Activated CD8-positive, alpha-beta memory T cell treated with anti-CD3 and anti-CD28 coated beads for 1 hour (primary cell): ENCODE measurements at regions not wholly inside any gene's neighbourhood (a gene's known extent, or its start where the extent isn't known, plus 50 kb on each side); places are given as distances from the start of the nearest gene placed in this dataset.

Source experiments
- DNase-seq, 2 donors: peaks; one replicate each; pipeline ENCODE4 v3.0.0-alpha.2; 2020; ENCODE audit warnings: low read depth in 1 of 2; ENCODE audit errors: extremely low read depth in 1 of 2

DNA sequence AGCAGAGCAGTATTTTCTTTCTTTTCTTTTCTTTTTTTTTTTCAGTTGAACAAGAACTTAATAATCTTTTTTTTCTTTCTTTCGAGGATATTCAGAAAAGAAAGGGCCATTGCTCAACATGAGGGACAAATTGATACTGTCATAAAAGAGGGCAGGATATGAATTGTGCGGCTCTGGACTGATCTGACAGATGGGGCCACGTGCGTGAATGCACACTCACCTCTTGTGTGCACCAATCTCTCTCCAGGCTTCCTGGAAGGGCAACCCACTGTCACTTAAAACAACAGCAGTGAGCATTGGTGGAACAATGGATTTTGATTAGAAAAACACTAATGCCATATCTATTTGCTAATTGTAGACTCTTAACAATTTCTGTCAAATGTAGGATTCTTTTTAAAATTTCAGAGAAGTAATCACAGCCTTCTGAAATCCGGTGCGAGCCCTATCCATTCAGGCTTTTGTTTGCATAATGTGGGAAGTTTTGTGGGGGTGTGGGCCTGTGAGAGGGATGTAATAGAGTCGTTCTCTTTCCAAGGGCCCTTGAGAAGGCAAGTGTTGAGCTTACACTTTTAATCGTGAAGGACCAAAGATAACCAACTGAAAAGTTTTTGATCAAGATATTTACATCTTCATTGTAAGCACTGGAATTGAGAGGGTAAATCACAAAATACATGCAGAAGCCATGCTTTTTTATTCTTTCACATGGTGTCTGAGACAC, 298.8 kb downstream of the SP3 start:
- no peak for DNase-seq

DNA sequence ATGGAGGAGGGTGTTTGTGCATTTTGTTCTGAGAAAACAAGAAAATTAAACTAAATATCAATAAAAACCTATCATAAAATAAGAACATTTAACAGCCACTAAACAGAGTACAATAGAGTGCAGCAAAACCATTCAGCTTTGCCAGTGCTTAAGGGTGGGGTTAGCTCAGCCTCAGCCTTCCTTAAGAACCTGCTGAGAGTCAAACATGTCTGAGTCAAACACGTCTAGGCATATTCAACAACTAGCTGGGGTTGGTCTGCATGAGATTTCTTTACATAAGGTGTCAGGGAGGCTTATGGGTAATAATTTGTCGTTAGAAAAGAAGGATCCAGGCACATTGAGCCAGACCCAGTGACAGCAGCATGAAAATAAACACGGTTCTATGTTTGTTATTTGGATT, 298.2 kb downstream of the SP3 start:
- DNase-seq = no peak

DNA sequence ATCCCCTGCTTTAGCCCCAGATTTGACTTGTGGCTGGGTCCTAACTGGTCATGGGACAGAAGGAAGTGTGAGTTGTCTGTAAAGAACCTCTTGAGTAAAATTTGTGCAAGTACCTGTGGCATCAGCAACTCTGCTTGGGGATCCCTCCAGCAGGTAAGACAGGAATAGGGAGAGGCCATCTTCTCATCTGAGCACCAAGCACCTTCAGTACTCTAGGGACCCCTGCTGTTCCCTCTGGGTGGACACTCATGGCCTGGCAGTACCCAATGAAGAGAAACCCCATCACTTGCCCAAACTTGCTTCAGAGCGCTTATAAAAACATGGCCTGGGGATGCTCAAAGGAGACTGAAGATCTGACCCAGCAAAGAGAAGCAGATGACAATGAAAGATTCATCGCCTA, 297.8 kb downstream of the SP3 start:
- DNase-seq = no peak

DNA sequence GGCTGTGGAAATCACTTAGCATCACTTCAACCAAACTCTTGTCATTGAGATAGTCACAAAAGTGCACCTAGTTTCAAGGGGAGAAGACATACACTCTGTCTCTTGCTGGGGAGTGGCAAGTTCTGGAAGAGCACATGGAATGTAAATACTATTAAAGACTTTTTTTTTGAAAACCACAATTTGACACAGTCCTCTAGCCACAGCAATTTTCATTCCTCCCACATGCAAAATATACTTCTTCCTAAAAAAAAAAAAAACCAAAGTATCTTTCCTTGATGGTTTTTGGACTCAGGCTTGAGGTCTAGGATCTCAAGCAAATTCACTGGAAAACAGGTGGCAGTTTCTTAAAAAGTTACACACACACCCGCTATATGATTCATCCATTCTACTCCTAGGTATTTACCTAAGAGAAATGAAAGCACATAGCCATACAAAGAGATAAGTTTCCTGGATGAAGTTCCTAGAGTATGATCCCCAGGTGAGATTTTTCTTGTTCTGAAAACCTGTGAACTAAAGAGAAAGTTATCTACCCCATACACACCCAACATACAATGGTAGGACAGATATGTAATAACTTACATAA, 295.8 kb downstream of the SP3 start:
- no peak for DNase-seq

DNA sequence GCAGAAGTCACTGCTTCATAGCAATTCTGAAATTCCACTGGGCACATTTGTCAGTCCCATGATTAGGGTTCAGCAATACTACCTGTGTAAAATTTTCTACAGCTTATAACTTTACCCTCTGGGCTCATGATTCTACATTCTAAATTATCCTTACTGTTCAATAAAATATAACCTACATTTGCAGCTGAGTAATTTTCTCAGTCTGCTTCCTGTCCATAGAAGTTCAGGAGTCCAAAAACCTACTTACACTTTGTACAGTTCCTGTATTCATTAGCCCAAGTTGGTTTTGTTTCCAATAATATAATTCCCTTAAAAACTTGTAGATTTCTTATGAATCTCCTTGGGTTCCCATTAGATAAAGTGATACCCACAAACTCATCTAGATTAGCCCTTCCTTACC, 295.3 kb downstream of the SP3 start:
- no peak for DNase-seq

GRCh38 chr2:173672573-173673340, 292.4 kb downstream of the SP3 start:
- DNase-seq = no peak

DNA sequence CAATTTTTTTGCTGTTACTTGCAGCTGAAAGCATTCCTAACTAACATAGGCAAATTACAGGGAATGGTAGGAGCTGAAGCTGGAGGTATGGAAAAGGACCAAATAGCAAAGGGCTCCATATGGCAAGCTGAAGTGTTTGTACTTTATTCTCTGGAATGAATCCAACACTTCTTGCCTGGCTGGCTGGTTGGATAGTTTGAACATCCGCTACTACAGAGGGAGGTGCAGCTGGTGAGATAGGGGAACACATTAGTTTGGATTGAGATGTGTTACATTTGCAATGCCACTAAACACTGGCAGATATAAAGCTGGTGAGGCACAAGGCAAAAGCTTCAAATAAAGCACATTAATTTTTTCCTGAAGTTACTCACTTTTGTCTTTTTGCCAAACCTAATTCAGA, 291.5 kb downstream of the SP3 start:
- no peak for DNase-seq

DNA sequence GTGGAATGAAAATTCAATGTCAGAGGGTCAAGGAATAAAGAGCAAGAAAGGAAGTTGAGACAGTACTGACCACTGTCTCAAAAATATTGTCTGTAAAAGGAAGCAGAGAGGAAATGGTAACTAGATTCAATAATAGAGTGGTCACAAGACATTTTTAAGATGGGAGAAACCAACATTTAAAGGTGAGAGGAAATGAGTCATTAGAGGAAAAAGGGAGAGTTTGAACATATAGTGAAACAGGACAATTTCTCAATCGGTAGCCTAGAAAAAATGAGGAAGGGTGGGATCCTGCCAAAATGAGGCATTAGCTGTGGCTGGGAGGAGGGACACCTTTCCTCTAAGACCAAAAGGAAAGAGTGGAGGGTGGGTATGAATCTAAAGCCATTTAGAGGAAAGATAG, 288.5 kb downstream of the SP3 start:
- DNase-seq = no peak

- no peak for DNase-seq
These were observed 287.0 kb downstream of the SP3 start for GRCh38 chr2:173678186-173678585.

- DNase-seq = no peak
These were observed 284.6 kb downstream of the SP3 start for GRCh38 chr2:173680574-173680973.

DNA sequence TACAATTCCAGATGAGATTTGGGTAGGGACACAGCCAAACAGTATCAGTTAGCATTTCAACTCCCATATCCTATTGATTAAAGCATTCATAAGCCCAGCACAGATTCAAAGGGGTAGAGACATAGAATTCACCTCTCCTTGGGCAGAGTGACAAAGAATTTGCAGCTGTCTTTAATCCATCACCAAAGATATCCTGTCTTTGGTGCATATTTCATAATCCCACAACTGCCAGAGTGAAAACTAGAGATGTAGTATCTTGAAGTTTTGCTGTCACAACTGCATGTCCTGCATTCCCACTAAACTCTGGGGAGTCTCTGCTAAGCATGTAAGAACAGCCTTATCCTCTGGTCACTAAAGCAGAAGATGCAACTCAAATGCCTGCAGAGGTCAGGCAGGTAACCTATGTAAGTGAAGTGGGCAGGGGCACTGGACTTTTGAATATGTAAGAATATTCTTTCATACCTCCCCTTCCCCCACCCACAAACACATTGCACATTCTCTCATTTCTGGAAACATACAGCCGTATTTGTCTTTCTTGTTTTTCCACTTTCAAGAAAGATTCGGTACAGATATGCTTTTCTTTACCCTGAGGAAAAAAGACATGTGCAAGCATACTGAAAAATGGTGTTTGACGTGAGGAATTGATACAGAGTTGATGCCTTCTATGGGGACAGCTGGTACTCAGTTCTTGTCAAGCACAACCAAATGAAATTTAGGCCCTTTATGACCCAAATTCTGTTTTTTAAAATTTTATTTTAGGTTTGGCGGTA, 283.1 kb downstream of the SP3 start:
- DNase-seq = no peak

DNA sequence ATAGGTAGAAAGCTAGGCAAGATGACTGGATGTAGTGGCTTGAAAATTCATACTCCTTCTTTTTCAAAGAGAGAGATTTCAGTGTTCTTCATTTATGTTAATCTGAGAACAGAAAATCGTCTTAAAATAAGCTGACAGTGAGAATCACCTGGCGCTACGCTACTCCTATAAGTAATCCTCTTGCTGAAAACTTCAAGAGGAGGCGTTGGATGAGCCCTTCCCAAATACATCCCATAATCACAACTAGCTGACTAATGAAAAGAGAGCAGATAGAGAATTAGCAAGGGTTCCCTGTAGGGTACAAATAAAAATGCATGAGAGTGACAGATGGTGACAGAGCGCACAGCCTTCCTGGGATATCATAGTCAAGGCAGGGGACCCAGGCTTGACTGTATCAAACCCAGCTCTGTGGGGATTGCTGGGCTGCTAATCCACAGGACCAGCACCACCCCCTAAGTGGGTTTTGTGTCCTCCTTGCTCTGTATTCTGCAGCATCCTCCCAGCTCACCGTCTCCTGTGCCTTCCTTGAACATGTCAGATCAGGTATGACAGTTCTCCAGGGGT, 280.2 kb downstream of the SP3 start:
- no peak for DNase-seq

GRCh38 chr2:173690349-173690748, 274.8 kb downstream of the SP3 start:
- DNase-seq = no peak

- DNase-seq = no peak
These were observed 273.1 kb downstream of the SP3 start for GRCh38 chr2:173692068-173692467.

DNA sequence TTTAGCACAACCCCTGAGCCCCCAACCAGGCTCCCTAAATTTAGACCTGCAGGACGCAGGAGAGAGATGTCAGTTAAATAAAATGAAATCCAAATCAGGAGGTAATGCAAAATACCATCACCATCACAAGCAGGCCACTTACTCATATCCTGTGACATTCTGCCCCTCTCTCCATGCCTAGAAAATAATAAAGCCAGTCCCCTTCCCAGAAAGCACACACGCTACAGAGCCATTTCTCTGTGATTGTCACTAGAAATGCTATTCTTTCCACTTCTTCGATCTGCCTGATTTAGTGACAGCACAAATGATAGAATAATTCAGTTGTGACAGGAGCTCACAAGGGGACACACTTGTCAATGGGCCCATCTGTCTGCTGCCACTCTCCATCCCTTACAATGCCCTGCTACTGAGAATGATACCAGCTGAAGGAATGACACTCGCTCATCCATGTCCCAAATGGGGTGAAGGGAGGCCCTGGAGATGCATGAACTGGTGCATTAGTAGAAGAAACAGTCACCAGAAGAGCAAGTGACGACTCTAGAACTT, 272.1 kb downstream of the SP3 start:
- no peak for DNase-seq

- DNase-seq = no peak
These were observed 268.9 kb downstream of the SP3 start for GRCh38 chr2:173696274-173696673.

DNA sequence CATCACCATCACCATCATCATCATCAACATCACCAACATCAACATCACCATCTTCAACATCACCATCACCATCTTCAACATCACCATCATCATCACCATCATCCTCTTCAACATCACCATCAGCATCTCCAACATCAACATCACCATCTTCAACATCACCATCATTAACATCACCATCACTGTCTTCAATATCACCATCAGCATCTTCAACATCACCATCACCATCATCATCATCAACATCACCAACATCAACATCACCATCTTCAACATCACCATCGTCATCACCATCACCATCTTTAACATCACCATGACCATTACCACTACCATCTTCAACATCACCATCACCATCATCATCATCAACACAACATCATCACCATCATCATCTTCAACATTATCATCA, 267.2 kb downstream of the SP3 start:
- no peak for DNase-seq

DNA sequence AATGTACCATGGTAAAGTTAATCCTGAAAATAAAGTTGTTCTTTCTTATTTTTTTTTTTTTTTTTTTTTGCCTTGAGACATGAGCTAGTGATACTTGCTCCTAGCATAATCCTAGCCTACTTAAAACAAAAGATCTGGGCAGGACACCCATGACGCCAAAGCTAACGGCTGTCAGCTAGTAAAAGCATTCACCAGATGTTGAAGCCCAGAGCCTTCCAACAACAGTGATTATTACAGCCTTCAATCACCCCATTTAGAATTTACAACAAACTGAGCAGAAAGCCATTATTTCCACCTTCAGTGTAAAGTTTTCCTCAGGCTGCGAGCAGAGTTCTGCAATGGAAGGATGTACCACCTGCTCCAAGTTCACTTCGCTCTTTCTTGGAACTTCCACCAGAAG, 259.5 kb downstream of the SP3 start:
- no peak for DNase-seq

GRCh38 chr2:173706936-173707335, 258.2 kb downstream of the SP3 start:
- DNase-seq = no peak

GRCh38 chr2:173708806-173709205, 256.4 kb downstream of the SP3 start:
- no peak for DNase-seq

- no peak for DNase-seq
These were observed 253.4 kb downstream of the SP3 start for GRCh38 chr2:173711816-173712215.
